Gastroesophageal sphincter (tissue), 3 donors: ENCODE measurements at regions not wholly inside any gene's neighbourhood (a gene's known extent, or its start where the extent isn't known, plus 50 kb on each side); places are given as distances from the start of the nearest gene placed in this dataset.
"Not testable (repeated sequence)": the region's sequence is repeated elsewhere in the genome, so short reads cannot be mapped to it uniquely, and the experiment has no call there.

Experiments
- CTCF ChIP-seq, 4 experiments: fragments of 200-600 bp in 2 of 4; fragments of 450-650 bp in 2 of 4; sonication (generic) in 1 of 4; IDR thresholded peaks; one replicate each; pipeline ENCODE4 v1.5.1; 2017 to 2019; ENCODE audit warnings: antibody characterized with exemption in 4 of 4, mild to moderate bottlenecking in 2 of 4, moderate library complexity in 2 of 4
- EP300 ChIP-seq: sonication (generic); formaldehyde crosslinking; IDR thresholded peaks from one replicate; pipeline ENCODE4 v1.6.1; 2017; ENCODE audit warnings: antibody characterized with exemption, mild to moderate bottlenecking
- POLR2A ChIP-seq, 2 donors: fragments of 450-650 bp; IDR thresholded peaks; one replicate each; pipeline ENCODE4 v1.6.1; 2017; ENCODE audit warnings: antibody characterized with exemption in 2 of 2, mild to moderate bottlenecking in 2 of 2, moderate library complexity in 1 of 2

GRCh38 chr12:9402432-9403040 is 194.3 kb upstream of the PZP start:
- TF ChIP-seq CTCF (IDR thresholded peaks at IDR 0.05); POLR2A (IDR thresholded peaks at IDR 0.05); EP300: not testable (repeated sequence)
